ENCODE measurements at regions not wholly inside any gene's neighbourhood (a gene's known extent, or its start where the extent isn't known, plus 50 kb on each side); places are given as distances from the start of the nearest gene placed in this dataset.

DNA sequence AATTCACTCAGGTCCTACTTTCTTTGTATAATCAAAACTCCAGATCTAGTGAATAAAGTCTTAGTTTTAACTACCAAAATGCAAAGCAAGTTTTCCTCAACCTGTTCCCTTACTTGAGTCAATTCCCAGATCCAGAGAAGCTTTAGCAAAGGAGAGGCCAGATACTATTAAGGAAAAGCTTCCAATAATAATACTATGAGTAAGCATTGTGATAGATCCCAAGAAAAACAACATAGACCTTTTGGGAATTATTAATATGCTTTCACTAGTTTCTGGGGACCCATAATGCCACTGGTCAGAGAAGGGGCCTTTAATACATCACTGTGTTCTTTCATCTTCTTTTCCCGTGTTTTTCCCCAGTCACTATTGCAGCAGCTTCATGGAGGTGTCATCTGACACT, 339.9 kb upstream of the CDIN1 start:
- no peak overlapping the region for H3K23ac ChIP-seq (ENCODE audit: low read depth, low read length)
- no peak overlapping the region for H3K4ac ChIP-seq (ENCODE audit: low read depth, low read length)
- no peaks in the 10 kb centered on the region for H3K9me1 ChIP-seq (ENCODE audit: insufficient read depth, low read length)
- no peak overlapping the region for H4K5ac ChIP-seq (ENCODE audit: low read depth, low read length)
- no peak overlapping the region for H2AFZ ChIP-seq (replicated peaks; ENCODE audit: low read length, poor library complexity)
- no peak overlapping the region for H3K56ac ChIP-seq (ENCODE audit: extremely low read depth, insufficient read depth, low read length)
- H3K9me3 ChIP-seq (ENCODE audit: control insufficient read depth, insufficient read depth, low read length): no peaks in the 10 kb centered on the region
- H2AK9ac ChIP-seq (replicated peaks; ENCODE audit: low read depth, low read length, poor library complexity): no peak overlapping the region
- H4K8ac ChIP-seq (ENCODE audit: low read depth in 2 of 2, low read length in 2 of 2): no peak overlapping the region
- TF ChIP-seq RCOR1 (IDR thresholded peaks at IDR 0.05; ENCODE audit: insufficient replicate concordance, low read length) (no peak), MAFK (IDR thresholded peaks at IDR 0.05; ENCODE audit: low read depth, low read length) (no peak), FOS (IDR thresholded peaks at IDR 0.05; ENCODE audit: low read depth, low read length) (no peak), NFE2L2 (IDR thresholded peaks at IDR 0.05; ENCODE audit: low read depth, low read length) (no peak), USF2 (IDR thresholded peaks at IDR 0.05; ENCODE audit: low read depth, low read length) (no peak), BHLHE40 (IDR thresholded peaks at IDR 0.05; ENCODE audit: low read depth, low read length) (no peak), CEBPB (IDR thresholded peaks at IDR 0.05; ENCODE audit: low read depth, low read length) (no peak)
- TF ChIP-seq, protein P1, sequence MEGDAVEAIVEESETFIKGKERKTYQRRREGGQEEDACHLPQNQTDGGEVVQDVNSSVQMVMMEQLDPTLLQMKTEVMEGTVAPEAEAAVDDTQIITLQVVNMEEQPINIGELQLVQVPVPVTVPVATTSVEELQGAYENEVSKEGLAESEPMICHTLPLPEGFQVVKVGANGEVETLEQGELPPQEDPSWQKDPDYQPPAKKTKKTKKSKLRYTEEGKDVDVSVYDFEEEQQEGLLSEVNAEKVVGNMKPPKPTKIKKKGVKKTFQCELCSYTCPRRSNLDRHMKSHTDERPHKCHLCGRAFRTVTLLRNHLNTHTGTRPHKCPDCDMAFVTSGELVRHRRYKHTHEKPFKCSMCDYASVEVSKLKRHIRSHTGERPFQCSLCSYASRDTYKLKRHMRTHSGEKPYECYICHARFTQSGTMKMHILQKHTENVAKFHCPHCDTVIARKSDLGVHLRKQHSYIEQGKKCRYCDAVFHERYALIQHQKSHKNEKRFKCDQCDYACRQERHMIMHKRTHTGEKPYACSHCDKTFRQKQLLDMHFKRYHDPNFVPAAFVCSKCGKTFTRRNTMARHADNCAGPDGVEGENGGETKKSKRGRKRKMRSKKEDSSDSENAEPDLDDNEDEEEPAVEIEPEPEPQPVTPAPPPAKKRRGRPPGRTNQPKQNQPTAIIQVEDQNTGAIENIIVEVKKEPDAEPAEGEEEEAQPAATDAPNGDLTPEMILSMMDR (conservative IDR thresholded peaks at IDR 0.05; ENCODE audit: low read depth, low read length): no peak
- no peaks in the 10 kb centered on the region for H3K27me3 ChIP-seq (ENCODE audit: control insufficient read depth, insufficient read depth, low read length)
- ChIA-PET POLR2A (ENCODE audit: unreplicated experiment) (no interaction called here), CTCF (interaction anchor here (0.6 kb wide), 1 partner anchor 644 kb away, joined by 3 read pairs; no protein-coding TSS in a partner anchor)
- H3K79me1 ChIP-seq (ENCODE audit: low read depth in 1 of 2, low read length in 2 of 2): no peaks in the 10 kb centered on the region
- intact Hi-C loops (cut with micrococcal nuclease) (loop anchor here (10.0 kb wide), 1 partner anchor 715 kb away; no protein-coding TSS in a partner anchor), in situ Hi-C loops (cut with MboI; ENCODE audit: low sequenced_read_pairs) (loop anchor here (25.0 kb wide), 1 partner anchor 1648 kb away; no protein-coding TSS in a partner anchor), dilution Hi-C loops (cut with HindIII; ENCODE audit: low sequenced_read_pairs, unreplicated experiment) (no loop called here)
- DNase-seq (no peak), ATAC-seq (ENCODE audit: low read depth) (no peak)
- H3K18ac ChIP-seq (ENCODE audit: low read depth, low read length): no peak overlapping the region
- H2BK20ac ChIP-seq (ENCODE audit: low read depth, low read length): no peak overlapping the region
- H4K91ac ChIP-seq (ENCODE audit: insufficient read depth, low read depth, low read length): no peak overlapping the region
- no peak overlapping the region for H3K14ac ChIP-seq (replicated peaks; ENCODE audit: low read depth, low read length)
- no peak overlapping the region for H3K4me2 ChIP-seq (ENCODE audit: low read depth, low read length)
- no peak overlapping the region for H3K9ac ChIP-seq (ENCODE audit: low read depth, low read length)
- no peak overlapping the region for H2AK5ac ChIP-seq (ENCODE audit: low read depth, low read length)
- no peak overlapping the region for H2BK15ac ChIP-seq (ENCODE audit: low read depth, low read length)
- no peak overlapping the region for H2BK5ac ChIP-seq (ENCODE audit: low read depth, low read length, poor library complexity, severe bottlenecking)
- no peak overlapping the region for H2BK120ac ChIP-seq (ENCODE audit: low read depth, low read length)
- H3K27ac ChIP-seq (ENCODE audit: insufficient read depth, low read length): no peak overlapping the region
- no peaks in the 10 kb centered on the region for H3K4me1 ChIP-seq (ENCODE audit: control insufficient read depth, insufficient read depth, low read length)
- H4K20me1 ChIP-seq (ENCODE audit: insufficient read depth, low read length): no peaks in the 10 kb centered on the region
- no TSS peak for BruUV-seq (replicated peaks)
- no peak overlapping the region for H3K4me3 ChIP-seq (ENCODE audit: insufficient read depth, low read depth, low read length)
- WGBS, 2 experiments (ENCODE audit: extremely low coverage in 2 of 2, insufficient read length in 1 of 2): 67% methylated on average over 1 of the region's 1 CpG; no CpG with 5 or more reads in 1 of the 2 experiments
- H3K36me3 ChIP-seq (ENCODE audit: control insufficient read depth, insufficient read depth, low read length): no peaks in the 10 kb centered on the region

All from IMR-90 (cell line).